HG02938 (cell line): ENCODE measurements at regions not wholly inside any gene's neighbourhood (a gene's known extent, or its start where the extent isn't known, plus 50 kb on each side); places are given as distances from the start of the nearest gene placed in this dataset.

Experiments
- ATAC-seq: cut with Tn5 transposase; IDR thresholded peaks from one replicate; pipeline ENCODE4 v1.9.1; 2021; ENCODE audit warnings: mild to moderate bottlenecking, moderate library complexity; ENCODE audit not compliant: unreplicated experiment

- no peak for ATAC-seq
These were observed 56.1 kb upstream of the NKAIN2 start for GRCh38 chr6:123747515-123747914.

- no peak for ATAC-seq
These were observed 57.8 kb upstream of the NKAIN2 start for GRCh38 chr6:123745895-123746294.

- no peak for ATAC-seq
These were observed 58.8 kb upstream of the NKAIN2 start for GRCh38 chr6:123744840-123745239.

GRCh38 chr6:123742626-123743025, 61.0 kb upstream of the NKAIN2 start:
- no peak for ATAC-seq

- ATAC-seq = no peak
These were observed 70.5 kb upstream of the NKAIN2 start for GRCh38 chr6:123733180-123733579.

GRCh38 chr6:123716506-123716905, 79.8 kb upstream of the TRDN start:
- no peak for ATAC-seq

GRCh38 chr6:123715006-123715863, 78.5 kb upstream of the TRDN start:
- peak; percentile 69 for ATAC-seq

GRCh38 chr6:123712831-123713230, 76.1 kb upstream of the TRDN start:
- no peak for ATAC-seq

- ATAC-seq = no peak
These were observed 66.2 kb upstream of the TRDN start for GRCh38 chr6:123702943-123703342.

- no peak for ATAC-seq
These were observed 51.1 kb upstream of the TRDN start for GRCh38 chr6:123687864-123688263.
